Endodermal cell (in vitro differentiated cells): ENCODE measurements at regions not wholly inside any gene's neighbourhood (a gene's known extent, or its start where the extent isn't known, plus 50 kb on each side); places are given as distances from the start of the nearest gene placed in this dataset.

ENCODE experiments used
- DNase-seq: peaks from one replicate; pipeline ENCODE4 v3.0.0-alpha.2; 2017
- H3K27ac ChIP-seq: 2 replicates; pipeline ENCODE4 v1.5.1; 2013; ENCODE audit warnings: mild to moderate bottlenecking, low read depth, low read length, moderate library complexity
- H3K27me3 ChIP-seq: 2 replicates; pipeline ENCODE4 v1.6.1; 2013; ENCODE audit warnings: mild to moderate bottlenecking, low read length, moderate library complexity; ENCODE audit not compliant: insufficient read depth, control insufficient read depth, poor library complexity, severe bottlenecking
- H3K36me3 ChIP-seq: 2 replicates; pipeline ENCODE4 v1.7.0; 2013; ENCODE audit warnings: mild to moderate bottlenecking, low read length, moderate library complexity; ENCODE audit not compliant: control insufficient read depth, insufficient read depth
- H3K4me1 ChIP-seq: one replicate; pipeline ENCODE4 v1.7.0; 2013; ENCODE audit warnings: low read length; ENCODE audit not compliant: control insufficient read depth, insufficient read depth
- H3K4me3 ChIP-seq: 2 replicates; pipeline ENCODE4 v1.5.1; 2013; ENCODE audit warnings: mild to moderate bottlenecking, low read length, moderate library complexity
- H3K9ac ChIP-seq: 2 replicates; pipeline ENCODE4 v1.6.1; 2013; ENCODE audit warnings: mild to moderate bottlenecking, low read length, moderate library complexity; ENCODE audit not compliant: poor library complexity, severe bottlenecking; ENCODE audit errors: extremely low read depth
- H3K9me3 ChIP-seq: 2 replicates; pipeline ENCODE4 v1.6.1; 2013; ENCODE audit warnings: mild to moderate bottlenecking, low read length, moderate library complexity; ENCODE audit not compliant: control insufficient read depth
- H3K27ac Mint-ChIP-seq: 2 replicates; pipeline ENCODE4 v1.8.0; 2020; ENCODE audit warnings: mixed read lengths
- H3K27me3 Mint-ChIP-seq: 2 replicates; pipeline ENCODE4 v1.8.0; 2021; ENCODE audit warnings: mild to moderate bottlenecking, mixed read lengths; ENCODE audit not compliant: insufficient read depth
- H3K36me3 Mint-ChIP-seq: 2 replicates; pipeline ENCODE4 v1.8.0; 2020; ENCODE audit warnings: low read depth, mixed read lengths
- H3K4me1 Mint-ChIP-seq: 2 replicates; pipeline ENCODE4 v1.8.0; 2020; ENCODE audit warnings: mixed read lengths
- H3K4me3 Mint-ChIP-seq: 2 replicates; pipeline ENCODE4 v1.8.0; 2020; ENCODE audit warnings: mild to moderate bottlenecking, moderate library complexity, mixed read lengths
- H3K9me3 Mint-ChIP-seq: 2 replicates; pipeline ENCODE4 v1.8.0; 2020; ENCODE audit warnings: mild to moderate bottlenecking, mixed read lengths
- CTCF ChIP-seq: fragments of 200-600 bp; sonication (generic); conservative IDR thresholded peaks from 2 replicates; pipeline ENCODE4 v1.5.0; 2021; ENCODE audit warnings: antibody characterized with exemption, mild to moderate bottlenecking
- WGBS, 2 experiments: methylation state at CpG; one replicate each; pipeline versions ENCODE4 v1.1.5 to v1.1.7; 2013; ENCODE audit warnings: missing lambda C conversion rate in 2 of 2, mixed read lengths in 1 of 2; ENCODE audit not compliant: insufficient coverage in 1 of 2, insufficient read length in 1 of 2; 5-methylcytosine and 5-hydroxymethylcytosine counted together

GRCh38 chr12:125205386-125205785 is 140.2 kb downstream of the AACS start:
- peaks cover 16% of the 10 kb centered on the region for H3K9me3 Mint-ChIP-seq
- H3K27ac ChIP-seq = no peak overlapping the region

GRCh38 chr12:125206711-125207110 is 141.5 kb downstream of the AACS start:
- TF ChIP-seq CTCF = no peak
- H3K4me1 Mint-ChIP-seq = peaks cover 21% of the 10 kb centered on the region
- H3K27me3 Mint-ChIP-seq = peaks cover 64% of the 10 kb centered on the region
- peaks cover 12% of the 10 kb centered on the region for H3K36me3 Mint-ChIP-seq
- Histone ChIP-seq H3K27ac (no peak overlapping the region), H3K4me3 (no peak overlapping the region), H3K4me1 (peaks cover 9% of the 10 kb centered on the region), H3K9me3 (peaks cover 7% of the 10 kb centered on the region), H3K36me3 (no peaks in the 10 kb centered on the region), H3K27me3 (peaks cover 37% of the 10 kb centered on the region), H3K9ac (no peak overlapping the region)
- H3K4me3 Mint-ChIP-seq = no peak overlapping the region
- DNase-seq = no peak
- H3K27ac Mint-ChIP-seq = no peak overlapping the region
- 83 to 93% methylated on average over 6 to 9 of the region's 9 CpGs for WGBS, 2 experiments
- H3K9me3 Mint-ChIP-seq = peaks cover 9% of the 10 kb centered on the region

More at GRCh38 chr12:125205386-125205785, 140.2 kb downstream of the AACS start:
- H3K4me1 Mint-ChIP-seq = peaks cover 21% of the 10 kb centered on the region
- no peak for DNase-seq
- Histone ChIP-seq H3K4me1 (peaks cover 9% of the 10 kb centered on the region), H3K9me3 (peaks cover 8% of the 10 kb centered on the region), H3K36me3 (no peaks in the 10 kb centered on the region), H3K9ac (no peak overlapping the region), H3K4me3 (no peak overlapping the region), H3K27me3 (peaks cover 24% of the 10 kb centered on the region)
- H3K27ac Mint-ChIP-seq = no peak overlapping the region
- 88 to 95% methylated on average over 4 to 5 of the region's 5 CpGs for WGBS, 2 experiments
- no peak for TF ChIP-seq CTCF
- H3K27me3 Mint-ChIP-seq = peaks cover 52% of the 10 kb centered on the region
- peaks cover 19% of the 10 kb centered on the region for H3K36me3 Mint-ChIP-seq
- no peak overlapping the region for H3K4me3 Mint-ChIP-seq

- Mint-ChIP-seq H3K27ac (no peak overlapping the region), H3K4me1 (peaks cover 21% of the 10 kb centered on the region), H3K27me3 (peaks cover 68% of the 10 kb centered on the region), H3K36me3 (peaks cover 2% of the 10 kb centered on the region), H3K9me3 (no peaks in the 10 kb centered on the region), H3K4me3 (no peak overlapping the region)
- 89 to 90% methylated on average over 1 to 5 of the region's 5 CpGs for WGBS, 2 experiments
- no peak for TF ChIP-seq CTCF
- peaks cover 9% of the 10 kb centered on the region for H3K4me1 ChIP-seq
- H3K27me3 ChIP-seq = peaks cover 50% of the 10 kb centered on the region
- peak overlapping the region; percentile 71 for H3K27ac ChIP-seq
- H3K4me3 ChIP-seq = no peak overlapping the region
- H3K36me3 ChIP-seq = no peaks in the 10 kb centered on the region
- H3K9me3 ChIP-seq = no peaks in the 10 kb centered on the region
- no peak for DNase-seq
- no peak overlapping the region for H3K9ac ChIP-seq
Observed at GRCh38 chr12:125208334-125208733, 143.1 kb downstream of the AACS start.
